ENCODE measurements at regions not wholly inside any gene's neighbourhood (a gene's known extent, or its start where the extent isn't known, plus 50 kb on each side); places are given as distances from the start of the nearest gene placed in this dataset.

- Mint-ChIP-seq H3K9me3 (peaks cover 4% of the 10 kb centered on the region), H3K27me3 (ENCODE audit: low read depth) (no peaks in the 10 kb centered on the region), H3K27ac (no peak overlapping the region), H3K4me1 (peaks cover 31% of the 10 kb centered on the region), H3K36me3 (no peaks in the 10 kb centered on the region), H3K4me3 (no peak overlapping the region)
- no peak for DNase-seq (ENCODE audit: low spot score in 2 of 2, unreplicated experiment in 2 of 2)
- no peak for TF ChIP-seq CTCF (IDR thresholded peaks at IDR 0.05; ENCODE audit: unreplicated experiment)
These were observed 76.0 kb upstream of the CARD18 start for GRCh38 chr11:105215528-105215927.

DNA sequence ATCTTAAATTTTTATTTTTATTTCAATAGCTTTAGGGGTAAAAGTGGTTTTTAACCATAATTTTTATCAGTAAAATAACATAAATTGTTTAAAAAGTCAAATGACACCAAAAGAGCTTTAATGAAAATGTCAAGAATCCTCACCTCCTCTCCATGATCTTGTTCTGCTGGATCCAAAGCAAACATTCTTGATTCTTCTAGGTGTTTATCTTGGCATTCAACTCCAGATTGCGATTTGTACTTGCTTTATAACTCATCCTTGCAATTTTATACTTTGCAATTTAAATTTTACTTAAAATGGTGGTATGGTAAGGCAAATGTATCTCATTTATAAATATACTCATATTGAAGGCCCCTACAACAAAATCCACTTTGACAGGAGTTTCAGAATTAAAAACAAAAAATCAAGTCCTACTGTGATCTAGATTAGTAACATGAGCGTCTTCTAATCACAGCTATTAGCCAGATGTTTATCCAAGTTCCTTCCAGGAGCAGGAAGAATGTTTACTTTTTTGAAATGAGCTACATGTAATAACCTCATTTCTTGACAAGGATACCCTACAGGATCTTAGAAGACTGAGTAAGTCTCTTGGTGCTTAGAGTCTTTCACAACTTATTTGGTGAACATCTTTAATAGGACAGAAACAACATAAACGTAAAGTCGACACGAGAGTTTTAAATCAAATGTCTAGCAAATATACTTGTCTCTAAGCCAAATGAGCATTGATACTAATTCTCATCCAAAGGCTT lies 72.4 kb upstream of the CARD18 start:
- no peak overlapping the region for H3K4me3 Mint-ChIP-seq

DNA sequence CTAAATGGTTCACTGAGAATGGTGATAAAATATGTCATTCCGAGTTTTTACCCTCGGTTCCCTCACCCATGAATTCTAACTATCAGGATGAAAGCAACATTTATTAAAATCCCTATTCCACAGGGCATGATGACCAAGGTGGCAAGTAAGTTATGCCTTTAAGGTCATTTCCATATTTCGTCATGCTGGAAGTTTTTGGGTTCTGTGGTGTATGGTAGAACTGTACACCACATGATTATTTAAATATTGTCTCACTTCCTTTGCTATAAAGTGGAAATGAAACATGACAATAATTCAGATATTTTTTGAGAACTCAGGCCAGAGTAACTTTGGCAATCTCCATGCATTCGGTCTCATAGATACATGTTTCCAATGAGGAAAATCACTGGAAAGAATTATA lies 68.5 kb upstream of the CARD18 start:
- Mint-ChIP-seq H3K36me3 (peaks cover 3% of the 10 kb centered on the region), H3K27me3 (ENCODE audit: low read depth) (no peaks in the 10 kb centered on the region), H3K27ac (no peak overlapping the region), H3K4me1 (peaks cover 32% of the 10 kb centered on the region), H3K4me3 (no peak overlapping the region), H3K9me3 (no peaks in the 10 kb centered on the region)
- no peak for DNase-seq (ENCODE audit: low spot score in 2 of 2, unreplicated experiment in 2 of 2)
- no peak for TF ChIP-seq CTCF (IDR thresholded peaks at IDR 0.05; ENCODE audit: unreplicated experiment)

More for the DNA sequence above, 72.4 kb upstream of the CARD18 start:
- peaks cover 3% of the 10 kb centered on the region for H3K36me3 Mint-ChIP-seq
- H3K27ac Mint-ChIP-seq: peak overlapping the region; percentile 76
- DNase-seq (ENCODE audit: low spot score in 2 of 2, unreplicated experiment in 2 of 2): no peak
- H3K9me3 Mint-ChIP-seq: peaks cover 1% of the 10 kb centered on the region
- H3K4me1 Mint-ChIP-seq: peaks cover 27% of the 10 kb centered on the region
- TF ChIP-seq CTCF (IDR thresholded peaks at IDR 0.05; ENCODE audit: unreplicated experiment): no peak
- H3K27me3 Mint-ChIP-seq (ENCODE audit: low read depth): no peaks in the 10 kb centered on the region

- Mint-ChIP-seq H3K36me3 (peaks cover 3% of the 10 kb centered on the region), H3K27me3 (ENCODE audit: low read depth) (no peaks in the 10 kb centered on the region), H3K4me3 (no peak overlapping the region), H3K9me3 (no peaks in the 10 kb centered on the region), H3K4me1 (peaks cover 31% of the 10 kb centered on the region), H3K27ac (no peak overlapping the region)
- TF ChIP-seq CTCF (IDR thresholded peaks at IDR 0.05; ENCODE audit: unreplicated experiment): no peak
- DNase-seq (ENCODE audit: low spot score in 2 of 2, unreplicated experiment in 2 of 2): no peak
These were observed 67.1 kb upstream of the CARD18 start for GRCh38 chr11:105206633-105207032.

DNA sequence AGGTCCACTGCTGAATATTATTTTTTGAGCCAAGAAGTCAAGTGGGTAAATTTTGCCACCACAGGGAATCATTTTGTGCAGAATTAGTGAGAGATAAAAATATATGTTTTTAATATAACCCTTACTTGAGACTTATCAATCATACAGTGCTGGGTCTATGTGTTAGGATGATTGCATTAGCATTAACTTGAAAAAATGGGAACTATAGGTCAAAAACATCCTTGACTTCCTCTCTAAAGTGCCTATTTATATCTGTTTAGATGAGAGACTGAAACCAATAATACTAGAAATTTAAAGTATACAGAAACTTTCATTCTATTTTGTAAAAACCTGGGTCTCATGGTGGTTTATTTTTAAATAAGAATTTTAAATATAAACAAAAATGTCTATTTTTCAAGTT lies 65.1 kb upstream of the CARD18 start:
- Mint-ChIP-seq H3K27me3 (ENCODE audit: low read depth) (no peaks in the 10 kb centered on the region), H3K9me3 (no peaks in the 10 kb centered on the region), H3K4me1 (peaks cover 26% of the 10 kb centered on the region), H3K4me3 (no peak overlapping the region), H3K36me3 (peaks cover 3% of the 10 kb centered on the region), H3K27ac (no peak overlapping the region)
- TF ChIP-seq CTCF (IDR thresholded peaks at IDR 0.05; ENCODE audit: unreplicated experiment): no peak
- DNase-seq (ENCODE audit: low spot score in 2 of 2, unreplicated experiment in 2 of 2): no peak
